Stimulated activated CD4-positive, alpha-beta T cell treated with anti-CD3 and anti-CD28 coated beads, Interleukin-4, amount 100 ng/mL, for 48 hours (primary cell): ENCODE measurements at regions not wholly inside any gene's neighbourhood (a gene's known extent, or its start where the extent isn't known, plus 50 kb on each side); places are given as distances from the start of the nearest gene placed in this dataset.

Source experiments
- DNase-seq, 2 donors: peaks; one replicate each; pipeline ENCODE4 v3.0.0-alpha.2; 2020; ENCODE audit warnings: low read depth in 2 of 2

DNA sequence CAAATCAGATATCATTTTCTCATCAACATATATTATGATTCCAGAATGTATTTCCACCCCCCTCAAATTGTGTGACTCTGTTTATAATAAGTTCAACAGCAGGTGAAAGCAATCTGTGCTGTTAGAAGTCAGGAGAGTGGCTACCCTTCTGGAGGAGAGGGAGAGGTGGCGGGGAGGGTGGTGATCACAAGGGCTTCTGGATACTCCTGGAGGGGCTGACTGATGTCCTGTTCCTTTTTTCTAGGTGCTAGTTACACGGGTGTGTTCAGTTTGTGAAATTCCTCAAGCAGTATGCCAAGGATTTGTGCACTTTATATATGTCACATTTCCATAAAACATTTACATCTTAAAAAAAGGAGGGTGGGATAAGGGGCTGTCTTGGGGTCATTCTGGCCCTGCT lies 119.1 kb downstream of the IRF8 start:
- no peak for DNase-seq

DNA sequence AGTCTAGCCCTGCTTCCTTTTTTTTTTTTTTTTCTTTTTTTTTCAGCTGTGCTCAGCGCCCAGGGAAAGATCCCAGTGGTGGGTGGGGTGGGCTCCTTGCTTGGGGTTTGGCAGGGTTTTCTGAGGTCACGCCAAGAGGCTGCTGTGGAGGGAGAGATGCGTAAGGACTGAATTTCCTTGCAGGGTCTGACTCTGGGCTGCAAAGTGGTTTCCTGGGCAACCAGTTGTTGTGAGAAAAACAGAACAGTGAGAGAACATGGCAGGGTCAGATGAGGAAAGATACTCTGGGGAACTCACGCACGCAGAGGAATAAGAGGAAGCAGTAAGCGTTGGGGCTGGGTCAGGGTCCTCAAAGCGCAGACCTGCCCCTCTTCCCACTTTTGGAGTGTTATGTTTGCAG lies 119.5 kb downstream of the IRF8 start:
- no peak for DNase-seq

DNA sequence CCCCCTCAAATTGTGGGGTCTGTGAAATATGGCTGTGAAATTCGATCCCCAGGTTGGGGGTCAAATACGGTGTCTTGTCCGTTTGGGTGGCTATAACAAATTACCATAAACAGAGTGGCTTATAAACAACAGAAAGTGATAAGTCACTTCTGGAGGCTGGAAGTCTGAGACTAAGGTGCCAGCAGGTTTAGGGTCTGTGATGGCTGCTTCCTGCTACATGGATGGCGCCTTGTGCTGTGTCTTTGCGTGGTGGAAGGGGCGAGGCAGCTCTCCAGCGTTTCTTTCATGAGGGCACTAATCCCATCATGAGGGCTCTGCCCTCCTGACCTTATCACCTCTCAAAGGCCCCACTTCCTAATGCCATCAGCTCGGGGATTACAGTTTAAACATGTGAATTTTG lies 120.0 kb downstream of the IRF8 start:
- DNase-seq, result no peak

DNA sequence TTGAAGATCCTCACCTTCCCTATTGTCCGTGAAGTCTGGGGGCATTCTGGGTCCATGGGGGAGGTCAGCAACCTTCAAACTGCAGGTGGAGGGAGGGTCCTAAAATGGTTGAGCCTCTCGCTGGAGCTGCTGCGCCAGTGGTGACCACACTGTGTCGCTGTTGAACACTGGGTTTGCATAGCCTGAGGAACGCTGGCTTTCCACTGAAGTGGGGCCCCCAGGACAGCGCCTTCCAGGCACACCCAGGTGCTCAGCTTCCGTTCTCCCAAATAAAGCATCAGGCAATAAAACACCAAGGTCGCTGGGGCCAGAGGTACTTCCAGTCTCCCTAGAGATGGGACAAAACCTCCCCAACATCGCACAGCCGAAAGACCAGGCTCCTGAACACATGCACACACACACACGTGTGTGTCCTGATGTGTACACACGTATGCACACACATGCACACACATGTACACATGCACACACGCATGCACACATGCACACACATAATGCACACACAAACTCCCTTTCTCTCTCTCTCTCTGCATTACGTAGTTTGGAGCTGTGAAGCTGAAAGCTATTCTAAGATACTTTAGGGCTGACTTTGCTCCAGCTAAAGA lies 120.6 kb downstream of the IRF8 start:
- peak in 1 of 2 donors; percentile 12 for DNase-seq

DNA sequence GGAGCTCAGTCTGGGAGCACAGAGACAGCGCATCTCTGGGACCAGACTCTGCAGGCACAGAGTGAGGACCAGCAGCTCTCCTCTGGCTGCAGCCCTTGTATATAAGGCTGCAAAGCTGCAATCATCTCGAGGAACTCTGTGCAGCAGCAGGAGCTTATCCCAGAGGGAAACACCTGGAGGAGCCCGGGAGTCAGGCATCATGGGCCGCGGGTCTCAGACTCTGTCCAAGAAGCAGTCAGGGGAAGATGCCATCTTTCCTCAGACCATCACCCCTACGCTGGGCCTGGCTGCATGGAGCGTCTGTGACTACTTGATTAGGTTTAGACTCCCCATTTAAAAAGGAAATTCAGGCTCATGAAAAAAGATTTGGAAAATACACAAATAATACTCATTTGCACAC lies 122.0 kb downstream of the IRF8 start:
- DNase-seq, result no peak

DNA sequence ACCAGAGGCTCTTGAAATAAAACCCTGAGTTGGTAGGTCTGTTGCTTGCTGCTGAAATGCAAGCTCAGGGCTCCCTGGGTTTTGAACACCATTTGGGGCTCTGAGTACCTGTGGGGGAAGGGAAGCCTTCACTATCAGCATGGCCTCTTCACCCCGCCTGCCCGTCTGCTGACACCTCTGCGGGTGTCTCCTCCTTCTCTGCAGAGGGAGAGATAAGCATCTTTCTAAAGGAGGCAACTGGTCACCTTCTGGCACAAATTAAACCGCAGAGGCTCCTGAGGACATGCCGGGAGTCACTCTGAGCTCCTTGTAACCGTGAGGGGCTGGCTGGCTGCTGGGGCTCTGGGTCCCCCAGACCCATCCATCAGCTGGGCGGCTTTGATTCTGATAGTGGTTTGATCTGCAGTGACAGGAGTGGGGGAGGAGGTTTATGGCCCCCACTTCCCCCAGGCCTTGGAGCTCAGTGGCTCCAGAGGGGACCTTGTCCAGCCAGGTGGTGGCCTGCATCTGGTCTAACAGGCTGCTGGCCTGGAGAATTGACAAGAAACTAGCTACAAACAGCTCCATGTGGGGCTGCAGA lies 123.5 kb downstream of the IRF8 start:
- no peak for DNase-seq

DNA sequence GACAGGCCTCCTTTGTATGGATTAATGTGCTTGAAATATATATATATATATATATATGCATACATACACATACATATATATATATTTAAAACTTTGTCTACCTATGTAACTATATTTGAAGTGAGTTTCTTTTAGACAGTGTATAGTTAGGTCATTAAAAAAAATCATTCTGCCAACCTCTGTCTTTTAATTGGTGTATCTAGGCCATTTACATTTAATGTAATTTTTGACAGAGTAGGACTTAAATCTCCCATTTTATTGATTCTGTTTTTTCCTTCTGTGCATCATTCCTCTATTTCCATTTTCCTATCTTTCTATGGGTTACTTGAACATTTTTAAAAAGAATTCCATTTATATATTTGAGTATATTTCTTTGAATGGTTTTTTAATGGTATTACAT lies 125.2 kb downstream of the IRF8 start:
- no peak for DNase-seq

DNA sequence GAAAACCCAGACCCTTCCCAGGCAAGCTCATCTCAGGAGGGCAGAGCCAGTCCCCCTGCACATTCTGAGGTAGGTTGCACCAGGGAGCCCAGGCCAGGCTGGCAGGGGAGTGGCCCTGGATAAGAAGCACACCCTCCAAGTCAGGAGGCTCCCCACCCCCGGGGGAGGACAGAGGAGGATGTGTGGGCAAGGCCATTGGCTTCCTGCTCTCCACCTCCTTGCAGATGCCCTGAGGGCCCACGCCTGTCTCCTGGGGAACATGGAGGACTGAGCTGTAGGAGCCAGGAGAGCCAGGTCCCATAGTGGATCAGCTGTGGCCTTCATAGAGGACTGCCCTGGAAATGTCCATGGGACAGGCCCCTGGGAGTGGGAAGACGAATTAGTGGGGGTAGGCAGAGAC lies 126.7 kb downstream of the IRF8 start:
- DNase-seq, result no peak

DNA sequence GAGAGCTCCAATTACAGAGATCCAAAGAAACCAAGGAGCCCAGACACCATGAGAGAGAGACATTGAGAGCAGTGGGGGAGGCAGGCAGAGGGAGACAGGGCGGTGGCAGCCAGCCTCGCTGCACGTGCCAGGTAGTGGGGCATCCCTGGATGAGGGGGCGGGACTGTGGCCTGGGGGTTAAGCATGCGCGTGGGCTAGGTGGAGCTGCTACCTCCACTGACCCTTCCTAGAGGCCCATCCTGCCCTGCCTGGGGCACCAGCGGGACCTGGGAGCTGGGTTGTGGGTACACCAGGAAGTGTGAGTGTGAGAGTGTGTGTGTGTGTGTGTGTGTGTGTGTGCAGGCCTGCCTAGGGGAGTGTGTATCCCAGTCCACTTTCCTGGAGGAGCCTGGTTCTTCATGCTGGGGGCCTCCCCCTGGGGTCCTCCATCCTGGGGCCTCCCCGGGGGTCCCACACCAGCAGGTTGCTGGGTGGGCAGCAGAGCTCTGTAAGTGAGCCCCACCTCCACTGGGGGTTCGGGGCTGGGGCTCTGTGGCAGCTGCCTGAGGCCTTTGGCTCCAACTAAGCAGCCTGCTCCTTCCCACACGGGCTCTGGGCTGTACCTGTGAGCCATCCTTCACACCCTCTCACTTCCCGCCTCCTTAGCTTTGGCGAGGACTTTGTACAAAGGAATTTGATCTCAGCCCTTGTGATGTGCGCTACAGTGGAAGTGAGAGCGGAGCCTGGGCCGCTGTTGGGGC lies 127.4 kb downstream of the IRF8 start:
- no peak for DNase-seq

DNA sequence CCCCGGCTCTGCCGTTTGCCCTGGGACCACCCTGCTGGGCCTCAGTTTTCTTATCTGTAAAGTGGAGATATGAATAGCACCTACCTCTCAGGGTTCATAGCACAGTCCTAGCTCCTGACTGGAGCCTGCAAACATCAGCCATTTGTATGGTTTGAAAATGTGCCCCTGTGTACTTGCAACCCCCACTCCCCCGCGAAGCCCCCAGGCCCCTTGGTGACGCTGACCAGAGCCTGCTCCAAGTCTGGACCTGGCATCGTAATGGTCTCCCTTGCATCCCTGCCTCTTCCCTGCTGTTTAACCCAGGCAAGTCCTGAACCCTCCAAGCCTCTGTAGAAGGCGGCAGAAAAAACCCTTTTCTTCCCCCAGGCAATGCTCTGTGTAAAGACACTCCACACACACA lies 128.0 kb downstream of the IRF8 start:
- DNase-seq, result no peak

DNA sequence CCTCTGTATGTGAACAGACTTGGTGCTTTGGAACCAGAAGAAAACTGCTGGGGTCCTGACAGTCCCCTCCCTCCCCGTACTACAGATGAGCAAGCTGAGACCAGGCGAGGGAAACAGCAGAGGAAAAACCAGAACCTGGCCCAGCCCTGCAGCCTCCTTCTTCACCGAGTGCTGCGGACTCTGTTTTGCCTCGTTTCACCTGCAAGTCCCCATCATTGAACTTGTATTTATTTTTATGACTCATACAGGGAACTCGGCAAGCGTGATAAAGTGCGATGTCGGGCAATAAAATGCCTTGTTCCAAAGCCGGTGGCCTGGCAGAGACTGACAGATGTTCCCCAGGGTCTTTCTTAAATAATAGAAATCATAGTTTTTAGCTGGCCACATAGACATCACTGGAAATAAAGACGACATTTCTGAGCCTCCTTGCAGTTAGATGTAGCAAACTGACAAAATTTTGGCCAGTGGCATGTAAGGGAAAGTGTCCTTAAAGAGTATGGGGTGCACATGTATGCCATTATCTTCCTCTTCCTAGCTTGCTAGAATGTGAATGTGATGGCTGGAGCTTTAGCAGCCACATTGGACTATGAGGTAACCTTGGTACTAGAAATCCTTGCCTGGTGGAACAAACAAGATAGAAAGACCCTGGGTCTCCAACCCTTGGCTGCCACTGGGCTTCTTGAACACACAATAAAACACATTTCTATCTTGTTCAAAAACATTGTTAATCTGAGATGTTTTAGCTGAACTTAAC lies 128.6 kb downstream of the IRF8 start:
- no peak for DNase-seq

DNA sequence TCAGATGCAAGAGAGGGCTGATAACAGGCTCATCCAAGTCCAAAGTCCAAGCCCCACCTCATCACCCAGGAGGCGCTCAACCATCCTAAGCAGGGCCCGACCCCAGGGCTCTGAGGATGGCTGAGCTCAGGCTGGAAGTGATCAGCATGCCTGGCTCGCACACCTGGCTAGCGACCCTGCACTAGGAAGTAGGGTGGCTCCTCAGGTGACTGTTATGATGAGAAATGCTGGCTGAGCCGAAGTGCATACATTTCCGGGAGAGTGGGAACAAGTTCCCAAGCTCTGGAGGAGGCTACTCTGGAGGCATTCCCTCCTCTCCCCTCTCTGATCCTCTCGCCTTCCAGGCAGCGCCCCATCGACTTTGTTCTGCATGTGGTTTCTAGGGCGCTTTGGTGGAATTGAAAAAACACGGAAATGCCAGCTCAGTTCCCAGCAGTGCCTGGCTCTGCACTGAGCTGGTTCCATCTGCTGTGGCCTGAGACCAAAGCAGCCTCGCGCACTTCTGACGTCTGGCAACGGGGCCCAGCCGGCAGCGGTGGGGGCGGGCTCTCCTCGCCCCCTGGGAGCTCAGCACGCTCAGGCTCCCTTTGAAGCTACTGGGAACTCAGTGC lies 130.3 kb downstream of the IRF8 start:
- DNase-seq, result no peak

DNA sequence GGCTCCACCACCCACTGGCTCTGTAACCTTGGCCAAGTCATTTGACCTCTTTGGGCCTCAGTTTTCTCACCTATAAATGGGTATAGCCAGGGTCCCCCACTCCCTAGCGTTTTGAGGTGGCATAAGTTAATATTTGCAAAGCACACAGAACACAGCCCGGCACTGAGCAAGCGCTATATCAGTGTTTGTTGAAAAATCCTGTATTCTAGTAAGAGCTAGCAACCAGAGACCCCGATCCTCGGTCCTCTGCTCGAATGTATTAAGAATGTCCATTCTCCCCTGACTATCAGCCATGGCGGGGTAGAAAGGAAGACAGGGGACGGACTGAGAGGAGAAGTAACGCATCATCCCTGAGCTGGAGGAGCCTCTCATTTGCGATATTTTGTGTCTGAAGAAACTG lies 131.2 kb downstream of the IRF8 start:
- no peak for DNase-seq

DNA sequence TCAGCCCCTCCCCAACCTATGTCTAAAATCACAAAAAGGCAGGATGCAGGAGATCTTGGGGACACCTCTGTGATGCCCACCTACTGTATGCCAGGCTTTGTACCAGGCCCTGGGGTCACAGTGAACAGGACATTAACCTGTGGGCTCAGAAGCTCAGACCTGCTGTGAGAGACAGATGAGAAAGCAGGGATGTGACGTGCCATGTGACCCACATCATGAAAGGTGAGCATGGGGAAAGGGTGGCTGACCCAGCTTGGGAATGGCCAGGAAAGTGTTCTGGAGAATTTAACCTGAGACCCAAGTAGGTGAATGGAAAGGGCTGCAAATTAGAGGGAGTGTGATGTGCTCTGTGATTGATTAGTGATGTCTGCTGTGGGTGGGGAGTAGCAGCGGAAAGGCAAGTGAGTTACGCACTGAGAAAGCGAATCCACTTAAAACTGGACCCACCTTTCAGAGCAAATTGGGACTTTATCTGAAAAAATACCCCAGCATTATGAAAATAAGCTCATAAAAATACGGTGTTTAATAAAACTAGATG lies 132.2 kb downstream of the IRF8 start:
- DNase-seq, result no peak

DNA sequence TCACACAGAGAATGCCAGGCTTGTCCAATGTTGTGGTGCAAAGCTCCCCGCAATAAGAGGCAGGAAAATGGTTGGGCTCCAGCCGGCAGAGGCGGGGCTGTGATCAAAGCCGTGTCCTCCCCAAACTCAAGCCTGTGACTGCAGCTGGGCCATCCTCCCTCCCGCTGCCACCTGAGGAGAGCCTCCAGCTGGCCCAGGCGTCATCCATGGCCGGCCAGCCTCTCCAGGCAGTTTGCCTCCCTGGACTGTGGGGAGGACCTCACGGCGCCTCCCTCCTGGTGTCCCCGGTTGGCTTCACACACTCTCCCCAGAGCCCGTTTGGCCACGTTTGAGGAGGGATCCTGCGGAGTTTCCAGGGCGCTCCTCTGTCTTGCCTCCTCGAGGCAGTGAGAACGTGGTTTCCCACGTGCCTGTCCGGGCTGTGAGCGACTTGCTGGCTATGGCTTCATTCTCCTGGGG lies 134.1 kb downstream of the IRF8 start:
- no peak for DNase-seq

DNA sequence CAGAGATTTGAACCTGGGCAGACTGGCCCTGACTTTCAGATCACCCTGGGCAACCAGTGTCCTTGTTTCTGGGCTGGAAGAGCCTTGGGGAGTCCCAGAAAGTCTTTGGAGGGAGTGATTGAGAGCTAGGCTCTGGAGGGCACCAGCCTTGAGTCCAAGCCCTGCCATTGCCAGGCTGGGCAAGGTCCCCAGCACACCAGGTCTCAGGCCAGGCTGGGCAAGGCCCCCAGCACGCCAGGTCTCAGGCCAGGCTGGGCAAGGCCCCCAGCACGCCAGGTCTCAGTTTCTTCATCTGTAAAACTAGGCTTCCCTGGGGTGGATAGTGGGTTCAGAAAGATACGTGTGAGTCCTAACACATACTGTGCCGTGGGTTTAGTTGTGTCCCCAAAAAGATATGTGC lies 135.0 kb downstream of the IRF8 start:
- no peak for DNase-seq

DNA sequence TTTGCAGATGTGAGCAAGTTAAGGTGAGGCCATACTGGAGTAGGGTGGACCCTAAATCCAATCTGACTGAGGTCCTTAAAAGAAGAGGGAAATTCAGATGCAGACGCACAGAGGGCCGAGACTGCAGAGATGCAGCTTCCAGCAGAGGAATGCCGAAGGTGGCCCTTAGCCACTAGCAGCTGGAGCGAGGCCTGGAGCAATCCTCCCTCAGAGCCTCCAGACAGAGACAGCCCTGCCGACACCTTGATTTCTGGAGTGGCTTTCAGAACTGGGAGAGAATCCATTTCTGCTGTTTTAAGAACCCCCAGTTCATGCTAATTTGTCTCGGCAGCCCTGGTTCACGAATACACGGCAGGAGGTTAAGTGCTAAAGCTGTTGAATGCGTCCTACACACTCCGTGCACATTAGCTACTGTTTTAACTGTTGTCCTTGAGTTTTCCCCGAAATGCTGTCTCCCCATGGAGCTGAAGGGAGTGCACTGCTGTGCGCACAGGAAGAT lies 135.5 kb downstream of the IRF8 start:
- no peak for DNase-seq

DNA sequence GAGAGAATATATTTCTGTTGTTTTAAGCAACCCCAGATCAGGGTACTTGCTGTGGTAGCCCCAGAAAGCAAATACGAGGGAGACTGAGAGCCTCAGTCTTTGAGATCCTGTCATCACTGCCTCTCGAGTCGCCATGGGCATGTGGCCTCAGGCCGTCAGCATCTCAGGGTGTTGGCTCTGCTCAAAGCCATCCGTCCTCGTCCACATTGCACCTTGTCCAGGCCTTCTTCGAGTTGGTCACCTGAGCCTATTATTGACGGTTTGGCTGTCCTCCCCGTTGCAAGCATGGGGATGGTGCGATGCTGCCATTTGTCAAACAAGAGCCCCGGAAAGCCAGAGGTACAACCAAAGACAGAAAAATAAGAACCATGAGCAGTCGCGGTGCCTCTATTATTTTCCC lies 136.9 kb downstream of the IRF8 start:
- no peak for DNase-seq

DNA sequence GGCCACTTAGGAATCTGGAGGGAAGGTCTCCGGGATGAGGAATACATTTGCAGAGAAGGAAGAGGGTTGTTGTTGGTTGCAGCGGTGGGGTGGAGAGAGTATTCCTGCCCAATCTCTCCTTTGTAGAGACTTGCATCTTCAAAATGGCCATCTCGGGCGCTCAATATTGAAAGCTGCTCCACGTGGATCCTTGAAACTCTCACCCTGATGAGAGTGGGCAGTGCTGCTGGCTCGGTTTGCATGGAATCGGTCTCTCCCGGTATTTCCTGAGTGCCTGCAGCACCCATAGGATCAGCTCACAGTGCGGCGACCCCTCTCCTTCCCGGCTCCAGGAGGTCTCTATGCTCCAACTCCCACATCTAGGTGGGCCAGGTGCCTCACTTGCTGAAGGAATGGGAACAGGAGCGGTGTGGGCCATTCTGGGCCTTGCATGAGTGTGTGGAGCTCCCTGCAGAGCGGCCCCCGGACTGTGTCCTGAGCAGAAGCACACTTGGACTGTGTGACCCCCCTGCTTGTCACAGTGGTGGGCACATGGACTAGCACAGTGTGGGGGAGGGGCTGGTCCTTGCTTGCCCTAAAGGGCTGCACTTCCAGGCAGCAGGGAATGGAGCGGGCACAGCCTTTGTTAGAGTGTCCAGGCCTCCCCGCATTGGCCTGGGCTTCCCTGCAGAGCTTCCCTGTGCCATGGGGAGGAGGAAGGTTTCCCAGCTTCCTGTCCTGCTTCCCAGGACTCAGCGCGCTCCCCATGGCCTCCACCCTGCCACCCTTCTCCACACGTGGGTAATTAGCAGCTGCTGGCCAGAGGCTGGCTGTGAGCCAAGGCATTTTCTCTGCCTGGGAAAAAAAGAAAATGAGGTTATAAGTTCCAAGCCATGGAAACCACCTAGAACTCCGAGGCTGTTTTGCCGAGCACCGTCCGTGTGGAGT lies 139.3 kb downstream of the IRF8 start:
- DNase-seq, result no peak

DNA sequence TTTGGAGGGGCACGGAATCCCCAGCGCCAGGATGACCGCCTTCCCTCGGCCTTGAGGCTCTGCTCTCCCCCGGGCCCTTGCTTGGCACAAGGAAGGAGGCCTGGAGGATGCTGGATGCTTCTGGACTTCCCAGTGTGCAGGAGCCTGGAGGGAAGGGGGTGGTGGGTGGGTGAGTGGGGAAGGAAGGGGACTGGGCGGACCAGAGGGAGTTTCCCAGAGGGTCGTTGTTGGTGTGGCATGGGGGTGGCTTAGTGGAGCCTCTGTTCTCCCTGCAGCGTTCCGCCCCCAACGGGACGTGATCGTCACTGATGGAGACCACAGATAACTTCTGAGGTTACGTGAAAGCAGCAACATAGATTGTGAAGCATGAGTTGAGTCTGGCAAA lies 140.0 kb downstream of the IRF8 start:
- DNase-seq, result no peak

DNA sequence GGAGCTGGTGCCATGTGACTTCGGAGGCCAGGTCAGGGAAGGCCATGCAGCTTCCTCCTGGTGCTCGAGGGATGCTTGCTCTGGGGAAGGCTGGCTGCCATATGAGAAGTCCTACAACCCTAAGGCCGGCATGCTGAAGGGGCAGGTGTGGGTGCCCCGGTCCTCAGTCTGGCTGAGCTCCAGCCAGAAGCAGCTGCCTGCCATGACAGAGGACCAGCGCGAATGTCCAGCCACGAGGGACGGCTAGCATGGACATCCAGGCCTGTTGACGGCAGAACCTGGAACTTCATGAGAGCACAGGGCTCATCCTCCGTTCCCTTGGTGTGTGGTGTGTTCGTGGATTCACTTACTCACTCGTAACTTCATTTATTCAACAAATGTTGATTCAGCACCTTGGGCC lies 140.6 kb downstream of the IRF8 start:
- DNase-seq, result no peak
